GM13977 (cell line): ENCODE measurements at regions not wholly inside any gene's neighbourhood (a gene's known extent, or its start where the extent isn't known, plus 50 kb on each side); places are given as distances from the start of the nearest gene placed in this dataset.

Experiments
- DNase-seq: peaks from one replicate; pipeline ENCODE4 v3.0.0; 2012; ENCODE audit warnings: low spot score
- in situ Hi-C: fragments of 300-500 bp; cut with MboI; formaldehyde crosslinking; loops from one replicate; pipeline ENCODE4 v1.12.0; 2022; ENCODE audit warnings: low sequenced_read_pairs, low pct_unique_long_range_greater_than_20kb, mixed read lengths, inconsistent platforms; ENCODE audit not compliant: unreplicated experiment
- TF ChIP-seq, protein P1 (sequence below): IDR thresholded peaks from 2 replicates; pipeline ENCODE4 v1.5.1; 2012; ENCODE audit warnings: mild to moderate bottlenecking, control low read depth; ENCODE audit not compliant: insufficient read depth; ENCODE audit errors: extremely low read depth, missing control alignments

DNA sequence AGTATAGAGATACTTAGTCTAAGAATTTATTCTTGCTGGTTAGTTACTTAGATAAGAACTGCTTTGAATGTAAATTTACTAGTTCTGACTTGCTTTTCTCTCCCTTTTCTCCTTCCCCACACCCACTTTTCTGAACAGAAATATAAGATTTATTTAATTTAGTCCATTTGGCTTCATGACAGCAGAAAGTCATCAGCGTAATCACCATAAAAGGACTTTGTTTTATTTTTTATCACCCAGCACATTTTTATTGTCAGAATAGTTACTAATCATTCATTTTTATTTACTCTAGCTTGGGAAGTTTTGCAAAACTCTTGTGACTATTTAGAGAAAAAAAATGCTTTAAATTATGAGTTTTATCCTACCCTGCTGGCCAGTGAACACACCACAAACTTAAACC, 197.2 kb downstream of the CHRM3 start:
- in situ Hi-C loops: no loop called here
- DNase-seq: no peak
- TF ChIP-seq, protein P1, sequence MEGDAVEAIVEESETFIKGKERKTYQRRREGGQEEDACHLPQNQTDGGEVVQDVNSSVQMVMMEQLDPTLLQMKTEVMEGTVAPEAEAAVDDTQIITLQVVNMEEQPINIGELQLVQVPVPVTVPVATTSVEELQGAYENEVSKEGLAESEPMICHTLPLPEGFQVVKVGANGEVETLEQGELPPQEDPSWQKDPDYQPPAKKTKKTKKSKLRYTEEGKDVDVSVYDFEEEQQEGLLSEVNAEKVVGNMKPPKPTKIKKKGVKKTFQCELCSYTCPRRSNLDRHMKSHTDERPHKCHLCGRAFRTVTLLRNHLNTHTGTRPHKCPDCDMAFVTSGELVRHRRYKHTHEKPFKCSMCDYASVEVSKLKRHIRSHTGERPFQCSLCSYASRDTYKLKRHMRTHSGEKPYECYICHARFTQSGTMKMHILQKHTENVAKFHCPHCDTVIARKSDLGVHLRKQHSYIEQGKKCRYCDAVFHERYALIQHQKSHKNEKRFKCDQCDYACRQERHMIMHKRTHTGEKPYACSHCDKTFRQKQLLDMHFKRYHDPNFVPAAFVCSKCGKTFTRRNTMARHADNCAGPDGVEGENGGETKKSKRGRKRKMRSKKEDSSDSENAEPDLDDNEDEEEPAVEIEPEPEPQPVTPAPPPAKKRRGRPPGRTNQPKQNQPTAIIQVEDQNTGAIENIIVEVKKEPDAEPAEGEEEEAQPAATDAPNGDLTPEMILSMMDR: no peak

DNA sequence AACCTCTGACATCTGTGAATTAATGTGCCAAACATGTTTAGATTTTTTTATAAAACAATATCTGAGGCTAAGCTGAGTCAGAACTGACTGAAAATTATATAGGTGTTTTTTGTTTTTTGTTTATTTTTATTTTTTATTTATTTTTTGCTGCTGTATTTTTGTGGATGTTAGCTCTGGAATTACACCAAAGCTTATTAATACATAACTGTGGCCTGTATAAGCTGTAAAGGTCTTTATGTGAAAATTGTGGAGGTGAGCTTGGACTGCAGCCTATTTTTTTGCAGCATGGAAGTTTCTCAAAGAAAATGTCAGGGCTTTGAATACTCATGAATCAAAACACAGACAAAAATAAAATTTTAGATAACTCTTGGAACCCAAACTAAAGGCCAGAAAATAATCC, 199.8 kb downstream of the CHRM3 start:
- DNase-seq: no peak
- in situ Hi-C loops: no loop called here
- TF ChIP-seq, protein P1: no peak

DNA sequence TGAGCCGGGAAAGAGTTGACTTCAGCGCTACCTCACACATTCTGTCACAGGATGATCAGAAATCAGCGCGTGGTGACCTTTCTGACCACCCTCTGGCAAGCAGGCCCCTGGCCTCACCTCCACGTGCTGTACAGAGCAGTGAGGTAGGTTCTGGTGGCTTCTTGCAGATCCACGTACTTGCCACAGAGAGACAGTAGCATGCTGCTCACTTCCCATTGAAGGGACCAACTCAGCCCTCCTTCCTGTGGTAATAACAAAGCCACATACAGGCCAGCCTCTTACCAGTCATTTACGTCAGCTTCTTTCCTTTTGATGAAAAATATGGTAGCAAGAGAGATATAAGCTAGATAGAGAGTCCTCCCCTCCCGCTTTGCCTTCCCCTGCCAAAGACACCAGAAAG, 200.7 kb downstream of the CHRM3 start:
- TF ChIP-seq, protein P1: no peak
- no peak for DNase-seq

DNA sequence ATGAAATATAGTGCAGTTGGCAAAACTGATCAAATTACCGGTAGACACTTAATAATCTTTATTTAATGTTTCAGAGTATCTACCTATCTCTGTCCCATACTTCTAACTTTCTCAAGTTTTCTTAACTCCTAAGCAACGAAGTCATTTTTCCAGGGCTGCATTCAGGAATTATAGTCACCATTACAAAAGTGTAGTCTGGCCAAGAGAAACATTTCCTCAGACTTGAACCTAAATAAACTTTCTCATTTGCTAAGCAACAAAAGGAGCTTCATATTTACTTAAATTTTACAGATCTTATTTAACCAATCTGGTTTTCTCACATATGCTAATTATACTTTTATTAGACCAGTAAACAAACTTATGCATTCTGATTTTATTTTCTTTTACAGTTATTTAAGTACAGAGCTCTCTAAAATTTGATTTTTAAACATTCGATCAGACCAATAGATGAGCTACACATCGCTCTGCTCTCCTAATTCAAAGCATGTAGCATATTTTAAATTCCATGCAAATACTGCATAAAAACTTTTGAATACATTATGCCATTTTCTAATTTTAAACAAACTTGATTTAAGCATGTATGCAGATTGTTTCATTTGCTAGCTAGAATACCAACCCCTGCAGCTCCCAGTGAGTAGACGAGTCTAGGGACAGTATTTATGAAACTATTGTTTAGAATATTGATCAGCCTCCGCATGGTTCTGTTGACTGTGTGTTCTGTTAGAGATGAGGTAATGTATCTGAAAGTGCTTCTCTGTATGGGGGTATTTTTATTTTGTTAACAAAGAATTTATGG, 201.4 kb downstream of the CHRM3 start:
- TF ChIP-seq, protein P1: no peak
- in situ Hi-C loops: no loop called here
- no peak for DNase-seq

More for the DNA sequence above, 200.7 kb downstream of the CHRM3 start:
- in situ Hi-C loops: no loop called here

DNA sequence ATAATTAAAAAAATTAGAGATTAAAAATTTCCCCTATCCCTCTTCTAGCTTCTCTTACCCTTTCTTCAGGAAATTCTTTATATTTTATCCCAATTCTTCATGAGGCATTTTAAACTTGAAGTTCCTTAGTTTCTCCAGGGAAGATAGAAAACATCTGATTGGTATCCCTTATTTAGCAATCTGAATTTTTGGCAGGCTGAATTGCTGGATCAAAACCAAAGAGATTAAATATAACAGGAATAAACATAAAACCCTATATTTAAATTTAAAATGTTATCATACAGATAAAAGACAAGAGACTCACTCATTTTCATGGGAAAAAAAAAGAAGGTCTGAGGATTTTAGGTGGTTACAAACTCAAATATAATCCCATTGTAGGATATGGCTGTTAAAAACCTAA, 204.2 kb downstream of the CHRM3 start:
- no peak for DNase-seq
- in situ Hi-C loops: no loop called here
- TF ChIP-seq, protein P1: no peak

DNA sequence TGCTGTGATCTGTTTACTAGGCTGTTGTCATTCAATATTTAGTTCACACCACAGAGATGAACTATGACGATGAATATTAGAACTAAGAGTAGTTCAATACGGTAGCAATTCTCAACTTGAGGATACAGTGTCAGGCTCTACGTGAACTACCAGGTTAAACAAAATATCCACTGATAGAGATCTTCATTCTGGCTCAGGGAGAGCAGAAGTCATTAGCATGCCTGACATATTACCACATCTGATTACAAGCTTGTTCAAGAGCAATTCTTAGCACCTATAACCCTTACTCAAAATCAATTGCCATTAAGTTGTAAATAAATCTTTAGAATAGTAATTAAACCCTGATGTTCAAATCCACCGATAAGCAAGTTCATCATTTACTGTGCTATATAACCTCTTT, 207.2 kb downstream of the CHRM3 start:
- in situ Hi-C loops: no loop called here
- no peak for DNase-seq
- TF ChIP-seq, protein P1: no peak
